Kidney (tissue), 13 donors: ENCODE measurements at regions not wholly inside any gene's neighbourhood (a gene's known extent, or its start where the extent isn't known, plus 50 kb on each side); places are given as distances from the start of the nearest gene placed in this dataset.

ENCODE experiments used
- DNase-seq, 5 donors: peaks; one replicate each; pipeline ENCODE4 v3.0.0-alpha.2; 2013 to 2020
- FAIRE-seq: peaks from 2 replicates; lab custom pipeline; 2012; peaks lifted over from hg19 to GRCh38; lab: Jason Lieb, UNC
- H3K27ac ChIP-seq, 2 donors: one replicate each; pipeline ENCODE4 v1.7.0; 2013; ENCODE audit warnings: low read depth in 2 of 2, low read length in 2 of 2, inconsistent platforms in 1 of 2
- H3K27me3 ChIP-seq: one replicate; pipeline ENCODE4 v1.7.1; 2013; ENCODE audit warnings: low read length, inconsistent platforms; ENCODE audit not compliant: control insufficient read depth, insufficient read depth
- H3K36me3 ChIP-seq, 3 donors: one replicate each; pipeline versions ENCODE4 v1.7.0 to v1.7.1; 2013; ENCODE audit warnings: low read length in 3 of 3, control low read depth in 1 of 3, inconsistent platforms in 1 of 3; ENCODE audit not compliant: insufficient read depth in 3 of 3, control insufficient read depth in 2 of 3
- H3K4me1 ChIP-seq, 3 donors: one replicate each; pipeline versions ENCODE4 v1.7.0 to v1.7.1; 2013; ENCODE audit warnings: low read length in 3 of 3, inconsistent platforms in 1 of 3, low read depth in 1 of 3; ENCODE audit not compliant: control insufficient read depth in 2 of 3, insufficient read depth in 2 of 3
- H3K4me3 ChIP-seq, 3 donors: one replicate each; pipeline versions ENCODE4 v1.7.0 to v1.8.1; 2013; ENCODE audit warnings: low read length in 3 of 3, control low read depth in 1 of 3, inconsistent platforms in 1 of 3
- H3K9ac ChIP-seq, 3 donors: one replicate each; pipeline versions ENCODE4 v1.7.0 to v1.7.1; 2013; ENCODE audit warnings: low read length in 3 of 3, control low read depth in 1 of 3, inconsistent platforms in 1 of 3
- H3K9me3 ChIP-seq, 3 donors: one replicate each; pipeline versions ENCODE4 v1.7.0 to v1.7.1; 2013; ENCODE audit warnings: low read length in 3 of 3, control low read depth in 1 of 3, inconsistent platforms in 1 of 3; ENCODE audit not compliant: control insufficient read depth in 2 of 3, insufficient read depth in 1 of 3
- CTCF ChIP-seq: IDR thresholded peaks from 3 replicates; pipeline ENCODE4 v1.5.1; 2012; ENCODE audit warnings: mild to moderate bottlenecking, moderate library complexity, borderline replicate concordance; ENCODE audit not compliant: insufficient read depth; ENCODE audit errors: extremely low read depth
- intact Hi-C: fragments of 100-400 bp; cut with DNase I; formaldehyde crosslinking; loops from one replicate; pipeline ENCODE4 v1.11.1; 2022
- donor health status: control.
- donor health status: control.
- donor health status: control.
- donor health status: control.
- donor health status: control.
- donor health status: DM: yes; HTN: yes; CAD: no.
- donor health status: Normal renal cell carcinoma (clear cell type).

- TF ChIP-seq CTCF = no peak
- no peaks in the 10 kb centered on the region for H3K4me1 ChIP-seq
- intact Hi-C loops = no loop called here
These were observed 71.7 kb upstream of the BANK1 start for GRCh38 chr4:101718810-101719209.

GRCh38 chr4:101711590-101712260 is 78.8 kb upstream of the BANK1 start:
- Histone ChIP-seq H3K4me3 (no peak overlapping the region), H3K36me3 (no peaks in the 10 kb centered on the region), H3K9ac (no peak overlapping the region), H3K27ac (no peak overlapping the region), H3K4me1 (no peaks in the 10 kb centered on the region), H3K9me3 (peaks cover 0 to under 1% (median 0%) of the 10 kb centered on the region in 3 donors), H3K27me3 (no peaks in the 10 kb centered on the region)
- TF ChIP-seq CTCF = no peak
- intact Hi-C loops = no loop called here
- FAIRE-seq = no peak
- DNase-seq = no peak

More at GRCh38 chr4:101718810-101719209, 71.7 kb upstream of the BANK1 start:
- Histone ChIP-seq H3K9me3 (peaks cover 0 to 9% (median 0%) of the 10 kb centered on the region in 3 donors), H3K27ac (no peak overlapping the region), H3K36me3 (no peaks in the 10 kb centered on the region), H3K9ac (no peak overlapping the region), H3K4me3 (no peak overlapping the region), H3K27me3 (no peaks in the 10 kb centered on the region)
- DNase-seq (no peak), FAIRE-seq (no peak)

GRCh38 chr4:101710806-101711205 is 79.7 kb upstream of the BANK1 start:
- FAIRE-seq (no peak), DNase-seq (no peak)
- H3K9me3 ChIP-seq = peaks cover 0 to 4% (median 0%) of the 10 kb centered on the region in 3 donors
- H3K4me3 ChIP-seq = no peak overlapping the region
- no peak overlapping the region for H3K27ac ChIP-seq
- H3K27me3 ChIP-seq = no peaks in the 10 kb centered on the region
- H3K36me3 ChIP-seq = no peaks in the 10 kb centered on the region
- TF ChIP-seq CTCF = no peak
- no peak overlapping the region for H3K9ac ChIP-seq
- no peaks in the 10 kb centered on the region for H3K4me1 ChIP-seq
- intact Hi-C loops = no loop called here
